ENCODE measurements at regions not wholly inside any gene's neighbourhood (a gene's known extent, or its start where the extent isn't known, plus 50 kb on each side); places are given as distances from the start of the nearest gene placed in this dataset.

GRCh38 chr5:72045692-72046091, 61.6 kb upstream of the MAP1B start:
- DNase-seq: no peak
- no peak for TF ChIP-seq CTCF (IDR thresholded peaks at IDR 0.05)
- no peak for TF ChIP-seq EP300 (IDR thresholded peaks at IDR 0.05)
- no peak for TF ChIP-seq POLR2A (IDR thresholded peaks at IDR 0.05)
- TF ChIP-seq POLR2AphosphoS5 (IDR thresholded peaks at IDR 0.05): no peak
- 21 to 51% methylated on average over 1 of the region's 1 CpG for WGBS, 2 donors
- H3K4me3 ChIP-seq: no peak overlapping the region
- H3K9me3 ChIP-seq: no peaks in the 10 kb centered on the region
- H3K36me3 ChIP-seq: no peaks in the 10 kb centered on the region
- intact Hi-C loops (cut with DNase I): no loop called here
- H3K4me1 ChIP-seq: no peaks in the 10 kb centered on the region
- H3K27ac ChIP-seq: no peak overlapping the region
- no peaks in the 10 kb centered on the region for H3K27me3 ChIP-seq

DNA sequence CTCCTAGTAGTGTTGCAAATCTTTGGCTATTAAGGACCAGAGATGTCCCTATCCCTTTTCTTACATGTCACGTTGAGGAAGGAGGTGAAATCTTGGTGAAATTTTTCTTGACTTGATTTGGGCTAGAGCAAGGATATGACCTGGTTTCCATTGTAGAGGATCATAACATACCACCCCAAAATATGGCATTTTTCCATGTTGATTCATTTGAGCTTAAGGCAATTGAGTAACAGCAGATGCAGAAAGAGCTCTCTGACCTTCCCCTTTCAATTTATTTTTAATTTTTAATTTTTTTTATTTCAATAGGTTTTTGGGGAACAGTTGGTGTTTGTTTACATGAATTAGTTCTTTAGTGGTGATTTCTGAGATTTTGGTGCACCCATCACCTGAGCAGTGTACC, 61.2 kb upstream of the MAP1B start:
- Histone ChIP-seq H3K27me3 (no peaks in the 10 kb centered on the region), H3K4me1 (no peaks in the 10 kb centered on the region), H3K4me3 (no peak overlapping the region), H3K27ac (no peak overlapping the region), H3K36me3 (no peaks in the 10 kb centered on the region), H3K9me3 (no peaks in the 10 kb centered on the region)
- TF ChIP-seq POLR2AphosphoS5 (IDR thresholded peaks at IDR 0.05): no peak
- no peak for TF ChIP-seq CTCF (IDR thresholded peaks at IDR 0.05)
- no peak for TF ChIP-seq EP300 (IDR thresholded peaks at IDR 0.05)
- no peak for TF ChIP-seq POLR2A (IDR thresholded peaks at IDR 0.05)
- WGBS, 2 donors: 68 to 80% methylated on average over 1 of the region's 1 CpG
- intact Hi-C loops (cut with DNase I): no loop called here
- DNase-seq: no peak

DNA sequence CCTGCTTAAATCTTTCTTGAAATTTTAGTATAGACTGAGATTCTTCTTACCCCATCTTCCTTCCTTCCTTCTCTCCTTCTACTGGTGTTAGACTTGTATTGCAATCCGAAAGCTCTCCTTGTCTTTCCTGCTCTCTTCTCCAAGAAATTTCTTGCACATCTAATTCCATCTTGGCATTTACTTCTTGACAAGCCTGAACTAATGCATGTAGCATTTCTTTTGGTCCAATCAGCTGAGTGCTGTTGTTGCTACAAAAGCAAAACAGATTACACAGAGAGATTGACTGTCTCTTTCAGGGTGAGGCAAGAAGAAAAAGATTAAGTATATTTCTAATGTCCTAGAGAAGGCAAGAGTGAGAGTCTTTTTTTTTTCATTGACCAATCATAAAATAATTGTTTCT, 51.6 kb upstream of the MAP1B start:
- Histone ChIP-seq H3K4me3 (no peak overlapping the region), H3K36me3 (no peaks in the 10 kb centered on the region), H3K9me3 (no peaks in the 10 kb centered on the region), H3K27me3 (no peaks in the 10 kb centered on the region), H3K27ac (no peak overlapping the region), H3K4me1 (no peaks in the 10 kb centered on the region)
- no peak for DNase-seq
- TF ChIP-seq POLR2A (IDR thresholded peaks at IDR 0.05): no peak
- no peak for TF ChIP-seq CTCF (IDR thresholded peaks at IDR 0.05)
- TF ChIP-seq POLR2AphosphoS5 (IDR thresholded peaks at IDR 0.05): no peak
- no peak for TF ChIP-seq EP300 (IDR thresholded peaks at IDR 0.05)
- intact Hi-C loops (cut with DNase I): no loop called here
- WGBS, 2 donors: 87 to 88% methylated on average over 1 of the region's 1 CpG
